Activated CD4-positive, alpha-beta memory T cell treated with anti-CD3 and anti-CD28 coated beads for 36 hours (primary cell): ENCODE measurements at regions not wholly inside any gene's neighbourhood (a gene's known extent, or its start where the extent isn't known, plus 50 kb on each side); places are given as distances from the start of the nearest gene placed in this dataset.

Source experiments
- CTCF ChIA-PET: fragments of 350-600 bp; sonication (Branson Sonifier 250); formaldehyde crosslinking; loops from one replicate; lab custom pipeline; 2021; ENCODE audit warnings: antibody characterized with exemption, inconsistent platforms; lab: Charles Lee
- POLR2A ChIA-PET: fragments of 350-600 bp; sonication (Branson Sonifier 250); formaldehyde crosslinking; loops from one replicate; lab custom pipeline; 2021; ENCODE audit warnings: antibody characterized with exemption; lab: Charles Lee
- DNase-seq: peaks from one replicate; pipeline ENCODE4 v3.0.0-alpha.2; 2020
- H3K27ac Mint-ChIP-seq: one replicate; pipeline ENCODE4 v1.8.0; 2021; ENCODE audit warnings: mixed read lengths
- H3K27me3 Mint-ChIP-seq: one replicate; pipeline ENCODE4 v1.8.0; 2021; ENCODE audit warnings: mixed read lengths
- H3K36me3 Mint-ChIP-seq: one replicate; pipeline ENCODE4 v1.8.0; 2021; ENCODE audit warnings: mixed read lengths
- H3K4me1 Mint-ChIP-seq: one replicate; pipeline ENCODE4 v1.8.0; 2021; ENCODE audit warnings: low read depth, mixed read lengths
- H3K4me3 Mint-ChIP-seq: one replicate; pipeline ENCODE4 v1.8.0; 2021; ENCODE audit warnings: mild to moderate bottlenecking, mixed read lengths
- H3K9me3 Mint-ChIP-seq: one replicate; pipeline ENCODE4 v1.8.0; 2021; ENCODE audit warnings: mixed read lengths
- intact Hi-C: fragments of 100-400 bp; cut with micrococcal nuclease; formaldehyde crosslinking; loops from one replicate; pipeline ENCODE4 v1.15.1; 2023

GRCh38 chr17:51442088-51442865 lies 181.9 kb downstream of the UTP18 start:
- POLR2A ChIA-PET, result no interaction called here
- no peak overlapping the region for H3K27ac Mint-ChIP-seq

GRCh38 chr17:51443646-51444045 lies 183.3 kb downstream of the UTP18 start:
- intact Hi-C loops, result no loop called here
- Mint-ChIP-seq H3K4me1 (peaks cover 15% of the 10 kb centered on the region), H3K27ac (no peak overlapping the region), H3K9me3 (peaks cover 2% of the 10 kb centered on the region), H3K4me3 (no peak overlapping the region), H3K36me3 (no peaks in the 10 kb centered on the region), H3K27me3 (no peaks in the 10 kb centered on the region)
- no peak for DNase-seq
- POLR2A ChIA-PET, result no interaction called here
- CTCF ChIA-PET, result no interaction called here

More at GRCh38 chr17:51442088-51442865, 181.9 kb downstream of the UTP18 start:
- Mint-ChIP-seq H3K4me1 (peaks cover 15% of the 10 kb centered on the region), H3K27me3 (no peaks in the 10 kb centered on the region), H3K36me3 (no peaks in the 10 kb centered on the region), H3K9me3 (no peaks in the 10 kb centered on the region), H3K4me3 (no peak overlapping the region)
- CTCF ChIA-PET, result interaction anchor here (1.2 kb wide), 1 partner anchor 71 kb away, joined by 6 read pairs; no protein-coding TSS in a partner anchor
- intact Hi-C loops, result no loop called here
- no peak for DNase-seq

DNA sequence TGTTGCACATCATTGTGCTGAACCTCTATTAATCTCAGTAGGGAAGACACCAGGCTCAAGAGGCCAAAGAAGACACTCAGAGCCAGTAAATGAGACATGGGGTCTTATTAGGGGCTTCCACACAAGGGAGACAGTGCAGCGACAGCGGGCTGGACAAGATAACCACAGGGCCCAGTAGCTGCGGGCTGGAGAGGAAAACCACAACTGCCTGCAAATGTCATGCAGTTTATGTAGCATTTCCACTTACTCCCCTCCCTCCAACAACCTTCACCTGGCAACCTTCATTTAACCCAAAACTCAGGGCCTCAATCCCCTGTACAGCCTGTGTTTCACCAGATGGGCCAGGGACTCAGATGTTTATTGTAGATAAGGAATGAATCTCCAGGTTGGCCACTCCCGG lies 185.6 kb downstream of the UTP18 start:
- no peaks in the 10 kb centered on the region for H3K27me3 Mint-ChIP-seq
- H3K27ac Mint-ChIP-seq, result no peak overlapping the region
- POLR2A ChIA-PET, result no interaction called here
- intact Hi-C loops, result no loop called here
- peaks cover 2% of the 10 kb centered on the region for H3K9me3 Mint-ChIP-seq
- H3K36me3 Mint-ChIP-seq, result no peaks in the 10 kb centered on the region
- no peak overlapping the region for H3K4me3 Mint-ChIP-seq
- peaks cover 3% of the 10 kb centered on the region for H3K4me1 Mint-ChIP-seq
- DNase-seq, result no peak
- CTCF ChIA-PET, result interaction anchor here (1.6 to 1.9 kb wide), 2 partner anchors 14 to 16 kb away, joined by 4 to 6 read pairs; no protein-coding TSS in a partner anchor

GRCh38 chr17:51454456-51454978 lies 194.2 kb downstream of the UTP18 start:
- Mint-ChIP-seq H3K4me1 (no peaks in the 10 kb centered on the region), H3K27me3 (no peaks in the 10 kb centered on the region), H3K4me3 (no peak overlapping the region), H3K36me3 (no peaks in the 10 kb centered on the region), H3K27ac (no peak overlapping the region), H3K9me3 (peaks cover 2% of the 10 kb centered on the region)
- DNase-seq, result no peak
- POLR2A ChIA-PET, result no interaction called here
- CTCF ChIA-PET, result interaction anchor here (1.1 kb wide), 1 partner anchor 19 kb away, joined by 5 read pairs; no protein-coding TSS in a partner anchor
- intact Hi-C loops, result no loop called here

DNA sequence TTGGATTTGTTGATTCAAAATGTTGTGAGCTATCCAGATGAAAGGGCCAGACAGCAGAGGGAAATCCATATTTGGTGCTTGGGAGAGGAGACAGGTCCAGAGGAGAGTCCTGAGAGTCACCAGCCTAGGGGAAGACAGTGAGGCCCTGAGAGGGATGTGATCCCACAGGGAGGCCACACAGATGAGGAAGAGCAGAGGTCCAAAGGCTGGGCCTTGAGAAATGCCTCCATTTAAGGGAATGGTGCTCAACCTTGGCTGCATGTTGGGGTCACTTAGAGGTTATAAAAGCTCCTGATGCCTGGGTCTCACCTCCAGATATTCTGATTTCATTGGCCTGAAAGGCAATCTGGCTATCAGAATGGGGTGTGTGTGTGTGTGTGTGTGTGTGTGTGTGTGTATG lies 194.9 kb downstream of the UTP18 start:
- no peak overlapping the region for H3K4me3 Mint-ChIP-seq
- ChIA-PET POLR2A (no interaction called here), CTCF (interaction anchor here (1.1 to 1.2 kb wide), 2 partner anchors 11 to 20 kb away, joined by 3 to 5 read pairs; no protein-coding TSS in a partner anchor)
- H3K4me1 Mint-ChIP-seq, result no peaks in the 10 kb centered on the region
- H3K27ac Mint-ChIP-seq, result no peak overlapping the region
- intact Hi-C loops, result no loop called here
- H3K27me3 Mint-ChIP-seq, result no peaks in the 10 kb centered on the region
- no peaks in the 10 kb centered on the region for H3K36me3 Mint-ChIP-seq
- H3K9me3 Mint-ChIP-seq, result peaks cover 2% of the 10 kb centered on the region
- DNase-seq, result no peak

- intact Hi-C loops, result no loop called here
- no peak for DNase-seq
- Mint-ChIP-seq H3K9me3 (peaks cover 2% of the 10 kb centered on the region), H3K4me3 (no peak overlapping the region), H3K4me1 (no peaks in the 10 kb centered on the region), H3K27me3 (no peaks in the 10 kb centered on the region), H3K36me3 (no peaks in the 10 kb centered on the region), H3K27ac (no peak overlapping the region)
- ChIA-PET CTCF (interaction anchor here (1.2 kb wide), 1 partner anchor 11 kb away, joined by 3 read pairs; no protein-coding TSS in a partner anchor), POLR2A (no interaction called here)
Measured at GRCh38 chr17:51455931-51456330, 195.6 kb downstream of the UTP18 start.

GRCh38 chr17:51456942-51457341 lies 196.6 kb downstream of the UTP18 start:
- DNase-seq, result no peak
- Mint-ChIP-seq H3K27ac (no peak overlapping the region), H3K4me1 (no peaks in the 10 kb centered on the region), H3K4me3 (no peak overlapping the region), H3K9me3 (peaks cover 2% of the 10 kb centered on the region), H3K36me3 (no peaks in the 10 kb centered on the region), H3K27me3 (no peaks in the 10 kb centered on the region)
- intact Hi-C loops, result loop anchor here (1.0 kb wide), 1 partner anchor 22 kb away; no protein-coding TSS in a partner anchor
- ChIA-PET CTCF (no interaction called here), POLR2A (interaction anchor here (0.6 kb wide), 1 partner anchor 86 kb away, joined by 3 read pairs; no protein-coding TSS in a partner anchor)

- Mint-ChIP-seq H3K36me3 (no peaks in the 10 kb centered on the region), H3K27ac (no peak overlapping the region), H3K9me3 (no peaks in the 10 kb centered on the region), H3K4me3 (no peak overlapping the region), H3K4me1 (no peaks in the 10 kb centered on the region), H3K27me3 (no peaks in the 10 kb centered on the region)
- ChIA-PET CTCF (interaction anchor here (0.6 to 3.5 kb wide), 31 partner anchors 9 to 645 kb away, joined by 3 to 31 read pairs (median 3); no protein-coding TSS in a partner anchor), POLR2A (no interaction called here)
- peak; percentile 72 for DNase-seq
- intact Hi-C loops, result loop anchor here (5.0 kb wide), 1 partner anchor 76 kb away; no protein-coding TSS in a partner anchor
Measured at GRCh38 chr17:51461578-51462004, 201.2 kb downstream of the UTP18 start.

DNA sequence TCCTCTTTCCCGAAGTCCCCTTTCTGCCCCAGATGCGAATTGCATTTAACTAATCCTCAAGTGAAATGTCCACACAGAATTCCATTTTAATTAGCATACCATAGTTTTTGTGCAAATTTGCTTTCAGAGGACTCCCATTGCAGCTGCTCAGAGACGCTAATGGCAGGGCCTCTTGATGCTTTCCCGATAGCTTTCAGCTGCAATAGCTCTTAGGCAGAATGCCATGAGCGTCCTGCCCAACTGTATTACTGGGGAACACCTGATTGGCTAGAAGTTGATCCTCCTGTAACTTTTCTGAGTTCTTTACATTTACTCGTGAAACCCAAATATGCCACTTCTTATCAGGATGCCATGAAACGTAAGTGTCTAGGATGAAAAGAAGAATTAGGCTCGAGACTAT lies 203.0 kb downstream of the UTP18 start:
- no peaks in the 10 kb centered on the region for H3K27me3 Mint-ChIP-seq
- ChIA-PET POLR2A (no interaction called here), CTCF (interaction anchor here (0.8 to 2.4 kb wide), 5 partner anchors 10 to 176 kb away, joined by 3 to 6 read pairs (median 3); no protein-coding TSS in a partner anchor)
- no peak overlapping the region for H3K27ac Mint-ChIP-seq
- intact Hi-C loops, result loop anchor here (5.0 kb wide), 1 partner anchor 74 kb away; no protein-coding TSS in a partner anchor
- no peaks in the 10 kb centered on the region for H3K4me1 Mint-ChIP-seq
- no peak for DNase-seq
- H3K36me3 Mint-ChIP-seq, result no peaks in the 10 kb centered on the region
- H3K9me3 Mint-ChIP-seq, result no peaks in the 10 kb centered on the region
- H3K4me3 Mint-ChIP-seq, result no peak overlapping the region

DNA sequence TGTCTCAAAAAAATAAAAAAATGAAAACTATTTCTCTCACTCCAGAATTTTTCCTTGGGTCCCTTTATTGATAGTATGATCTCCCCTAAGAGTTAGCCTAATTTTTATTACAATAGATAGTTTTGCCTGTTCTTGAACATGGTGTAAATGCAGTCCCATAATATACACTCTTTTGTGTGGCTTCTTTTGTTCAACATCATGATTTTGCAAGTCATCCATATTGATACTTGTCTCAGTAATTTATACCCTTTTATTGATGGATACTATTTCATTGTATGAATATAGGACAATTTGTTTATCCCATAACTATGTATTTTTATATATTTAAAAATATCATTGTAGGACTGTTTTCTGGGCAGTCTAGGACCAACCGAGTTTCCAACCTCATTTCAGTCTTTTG lies 207.0 kb downstream of the UTP18 start:
- POLR2A ChIA-PET, result no interaction called here
- H3K4me1 Mint-ChIP-seq, result no peaks in the 10 kb centered on the region
- intact Hi-C loops, result no loop called here

DNA sequence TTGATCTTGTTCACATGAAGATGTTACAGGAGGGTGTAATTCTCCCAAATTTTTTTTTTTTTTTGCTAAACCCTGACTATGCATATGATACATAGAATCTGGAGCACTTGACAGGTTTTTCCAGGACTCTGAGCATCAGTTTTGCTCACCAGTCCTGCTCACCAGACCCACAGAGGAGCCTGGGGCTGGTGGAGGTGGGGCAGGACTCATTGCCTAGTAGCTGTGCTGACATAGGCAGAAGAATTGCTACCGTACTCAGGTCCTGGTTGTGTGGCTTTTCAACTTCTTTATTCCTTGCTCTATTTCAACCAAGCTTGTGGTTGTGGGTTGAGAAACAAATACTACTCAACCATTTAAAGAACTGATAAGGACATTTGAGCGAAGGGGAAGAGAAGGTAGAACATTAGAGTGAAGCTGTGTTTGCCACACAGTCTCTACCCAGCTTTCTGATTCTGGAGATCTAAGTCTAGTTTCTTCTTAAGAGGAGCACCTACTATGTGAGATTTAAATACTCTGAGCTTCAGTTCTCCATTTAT lies 212.4 kb downstream of the UTP18 start:
- intact Hi-C loops, result no loop called here
- H3K4me3 Mint-ChIP-seq, result no peak overlapping the region
- ChIA-PET POLR2A (interaction anchor here (0.6 kb wide), 1 partner anchor 175 kb away, joined by 4 read pairs; no protein-coding TSS in a partner anchor), CTCF (interaction anchor here (0.7 to 5.1 kb wide), 5 partner anchors 9 to 102 kb away, joined by 3 to 31 read pairs (median 5); no protein-coding TSS in a partner anchor)
- peaks cover 2% of the 10 kb centered on the region for H3K27me3 Mint-ChIP-seq
- H3K4me1 Mint-ChIP-seq, result no peaks in the 10 kb centered on the region
- H3K9me3 Mint-ChIP-seq, result no peaks in the 10 kb centered on the region
- no peak for DNase-seq
- no peaks in the 10 kb centered on the region for H3K36me3 Mint-ChIP-seq
- H3K27ac Mint-ChIP-seq, result no peak overlapping the region

More for the DNA sequence above, 207.0 kb downstream of the UTP18 start:
- no peak for DNase-seq
- H3K36me3 Mint-ChIP-seq, result no peaks in the 10 kb centered on the region
- no peak overlapping the region for H3K27ac Mint-ChIP-seq
- CTCF ChIA-PET, result no interaction called here
- H3K9me3 Mint-ChIP-seq, result no peaks in the 10 kb centered on the region
- no peak overlapping the region for H3K4me3 Mint-ChIP-seq
- no peaks in the 10 kb centered on the region for H3K27me3 Mint-ChIP-seq

DNA sequence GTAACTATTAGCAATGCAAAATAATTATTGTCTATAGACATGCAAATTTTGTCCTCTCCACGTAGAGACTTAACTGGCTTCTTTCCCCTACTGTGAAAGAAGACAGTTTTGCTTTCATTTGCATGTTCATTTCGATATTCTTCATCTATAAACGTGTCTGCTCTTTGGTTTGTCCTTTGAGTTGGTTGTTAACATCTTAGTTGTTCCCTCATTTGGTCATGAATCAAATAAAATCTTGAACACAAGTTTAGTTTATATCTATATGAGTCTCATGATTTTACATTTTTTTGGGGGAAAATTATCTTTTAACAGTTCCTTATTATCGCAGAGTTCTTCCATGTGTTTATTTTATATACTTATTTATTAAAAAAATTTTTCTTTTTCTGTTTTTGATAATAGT lies 214.4 kb downstream of the UTP18 start:
- DNase-seq, result no peak
- intact Hi-C loops, result no loop called here
- peaks cover 2% of the 10 kb centered on the region for H3K27me3 Mint-ChIP-seq
- no peak overlapping the region for H3K4me3 Mint-ChIP-seq
- CTCF ChIA-PET, result interaction anchor here (5.1 kb wide), 1 partner anchor 13 kb away, joined by 31 read pairs; no protein-coding TSS in a partner anchor
- no peak overlapping the region for H3K27ac Mint-ChIP-seq
- no peaks in the 10 kb centered on the region for H3K4me1 Mint-ChIP-seq
- H3K9me3 Mint-ChIP-seq, result no peaks in the 10 kb centered on the region
- H3K36me3 Mint-ChIP-seq, result no peaks in the 10 kb centered on the region
- POLR2A ChIA-PET, result no interaction called here
